Gastrocnemius medialis (tissue), 4 donors: ENCODE measurements at regions not wholly inside any gene's neighbourhood (a gene's known extent, or its start where the extent isn't known, plus 50 kb on each side); places are given as distances from the start of the nearest gene placed in this dataset.
"Not testable (repeated sequence)": the region's sequence is repeated elsewhere in the genome, so short reads cannot be mapped to it uniquely, and the experiment has no call there.

ENCODE experiments used
- ATAC-seq, 2 donors: fragments of 150-250 bp; one replicate each; pipeline ENCODE4 v1.9.1; 2016
- DNase-seq, 2 donors: peaks; one replicate each; pipeline ENCODE4 v3.0.0-alpha.2; 2019
- H3K27ac ChIP-seq, 4 donors: fragments of 200-600 bp; sonication (generic); 1 replicate in 1 of 4; 2 replicates in 3 of 4; pipeline ENCODE4 v1.5.1; 2016 to 2018; ENCODE audit warnings: mild to moderate bottlenecking in 2 of 4, moderate library complexity in 1 of 4
- H3K27me3 ChIP-seq, 3 donors: fragments of 200-600 bp; sonication (generic) in 2 of 3; 1 replicate in 1 of 3; 2 replicates in 2 of 3; pipeline versions ENCODE4 v1.5.1 to v1.6.0; 2016 to 2019; ENCODE audit warnings: mild to moderate bottlenecking in 1 of 3, moderate library complexity in 1 of 3
- H3K36me3 ChIP-seq, 2 donors: fragments of 200-600 bp; sonication (generic) in 1 of 2; one replicate each; pipeline ENCODE4 v1.5.1; 2017 to 2018
- H3K4me1 ChIP-seq, 2 donors: fragments of 200-600 bp; sonication (generic) in 1 of 2; one replicate each; pipeline ENCODE4 v1.5.1; 2016 to 2017; ENCODE audit warnings: mild to moderate bottlenecking in 2 of 2
- H3K4me3 ChIP-seq, 4 donors: fragments of 200-600 bp; sonication (generic) in 3 of 4; 1 replicate in 1 of 4; 2 replicates in 3 of 4; pipeline ENCODE4 v1.5.1; 2016 to 2019; ENCODE audit warnings: mild to moderate bottlenecking in 2 of 4
- H3K9me3 ChIP-seq, 3 donors: fragments of 200-600 bp; sonication (generic) in 2 of 3; 1 replicate in 1 of 3; 2 replicates in 2 of 3; pipeline ENCODE4 v1.5.1; 2016 to 2019
- CTCF ChIP-seq, 5 experiments: fragments of 450-650 bp in 3 of 5; fragments of 200-600 bp in 2 of 5; sonication (generic) in 2 of 5; IDR thresholded peaks in 4 of 5; conservative IDR thresholded peaks in 1 of 5; 1 replicate in 4 of 5; 2 replicates in 1 of 5; pipeline ENCODE4 v1.5.1; 2016 to 2019; ENCODE audit warnings: antibody characterized with exemption in 5 of 5, mild to moderate bottlenecking in 3 of 5, moderate library complexity in 3 of 5
- POLR2A ChIP-seq, 2 donors: fragments of 450-650 bp; IDR thresholded peaks; one replicate each; pipeline ENCODE4 v1.6.1; 2017; ENCODE audit warnings: antibody characterized with exemption in 2 of 2, mild to moderate bottlenecking in 2 of 2, moderate library complexity in 2 of 2
- in situ Hi-C, 4 donors: fragments of 200-750 bp; cut with MboI; loops; one replicate each; pipeline versions ENCODE4 v1.15.0 to v1.8.0; 2017; ENCODE audit warnings: low sequenced_read_pairs in 4 of 4
- intact Hi-C: fragments of 100-400 bp; cut with DNase I; formaldehyde crosslinking; loops from one replicate; pipeline ENCODE4 v1.15.1; 2023; ENCODE audit warnings: low total_unique reads

DNA sequence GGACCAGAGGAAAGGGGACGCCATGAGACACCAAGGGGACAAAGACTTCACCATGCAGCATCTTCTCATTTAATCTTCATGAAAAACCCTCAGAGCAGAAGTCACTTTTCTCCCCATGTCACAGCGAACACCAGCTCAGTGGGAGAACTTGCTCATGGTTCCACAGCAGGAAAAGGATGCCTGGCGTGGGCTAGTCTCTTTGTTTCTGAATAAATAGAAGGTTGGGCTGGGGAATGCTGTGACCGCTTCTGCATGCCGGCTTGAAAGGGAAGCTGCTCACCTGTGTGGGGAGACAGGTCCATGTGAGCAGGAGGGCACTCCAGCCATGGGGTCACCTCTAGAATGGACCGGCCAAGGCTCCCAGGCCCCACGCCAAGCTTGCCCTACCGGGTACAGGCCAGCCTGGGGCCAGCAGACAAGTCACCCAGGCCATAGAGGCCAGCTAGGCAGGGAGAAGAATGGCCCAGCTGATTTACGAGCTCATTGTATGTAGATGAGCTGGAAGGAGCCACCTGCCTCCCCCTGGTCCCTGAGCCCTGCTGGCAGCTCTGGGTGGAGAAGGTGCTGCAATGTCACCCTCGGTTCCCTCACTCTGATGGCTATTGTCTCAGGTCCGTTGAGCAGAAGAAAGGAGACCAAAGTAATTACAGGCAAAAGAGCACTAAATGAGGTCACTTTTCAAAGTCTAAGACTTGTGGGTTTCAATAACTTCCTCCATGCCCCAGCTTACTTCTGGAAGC lies 82.0 kb upstream of the PDZD8 start:
- no peak overlapping the region for H3K4me3 ChIP-seq
- H3K36me3 ChIP-seq, result no peaks in the 10 kb centered on the region
- DNase-seq, result no peak
- in situ Hi-C loops, result no loop called here
- ATAC-seq, result no peak
- no peaks in the 10 kb centered on the region for H3K27me3 ChIP-seq
- TF ChIP-seq CTCF (IDR thresholded peaks at IDR 0.05 in 4 of 5, conservative IDR thresholded peaks at IDR 0.05 in 1 of 5) (no peak), POLR2A (IDR thresholded peaks at IDR 0.05) (no peak)
- H3K27ac ChIP-seq, result no peak overlapping the region
- no peaks in the 10 kb centered on the region for H3K9me3 ChIP-seq
- intact Hi-C loops, result no loop called here
- H3K4me1 ChIP-seq, result no peaks in the 10 kb centered on the region

- no peaks in the 10 kb centered on the region for H3K36me3 ChIP-seq
- H3K4me3 ChIP-seq, result no peak overlapping the region
- TF ChIP-seq CTCF (IDR thresholded peaks at IDR 0.05 in 4 of 5, conservative IDR thresholded peaks at IDR 0.05 in 1 of 5) (no peak), POLR2A (IDR thresholded peaks at IDR 0.05) (no peak)
- intact Hi-C loops (no loop called here), in situ Hi-C loops (no loop called here)
- H3K4me1 ChIP-seq, result no peaks in the 10 kb centered on the region
- no peaks in the 10 kb centered on the region for H3K9me3 ChIP-seq
- H3K27ac ChIP-seq, result no peak overlapping the region
- no peak for ATAC-seq
- no peak for DNase-seq
- H3K27me3 ChIP-seq, result no peaks in the 10 kb centered on the region
These were observed 80.1 kb upstream of the PDZD8 start for GRCh38 chr10:117455346-117455745.

GRCh38 chr10:117454502-117454901 lies 79.3 kb upstream of the PDZD8 start:
- no peak overlapping the region for H3K4me3 ChIP-seq
- TF ChIP-seq CTCF (IDR thresholded peaks at IDR 0.05 in 4 of 5, conservative IDR thresholded peaks at IDR 0.05 in 1 of 5), result no peak
- no peak for TF ChIP-seq POLR2A (IDR thresholded peaks at IDR 0.05)
- no peaks in the 10 kb centered on the region for H3K4me1 ChIP-seq
- H3K36me3 ChIP-seq, result no peaks in the 10 kb centered on the region
- in situ Hi-C loops (no loop called here), intact Hi-C loops (no loop called here)
- DNase-seq (no peak), ATAC-seq (no peak)
- no peaks in the 10 kb centered on the region for H3K9me3 ChIP-seq
- no peaks in the 10 kb centered on the region for H3K27me3 ChIP-seq
- H3K27ac ChIP-seq, result no peak overlapping the region

DNA sequence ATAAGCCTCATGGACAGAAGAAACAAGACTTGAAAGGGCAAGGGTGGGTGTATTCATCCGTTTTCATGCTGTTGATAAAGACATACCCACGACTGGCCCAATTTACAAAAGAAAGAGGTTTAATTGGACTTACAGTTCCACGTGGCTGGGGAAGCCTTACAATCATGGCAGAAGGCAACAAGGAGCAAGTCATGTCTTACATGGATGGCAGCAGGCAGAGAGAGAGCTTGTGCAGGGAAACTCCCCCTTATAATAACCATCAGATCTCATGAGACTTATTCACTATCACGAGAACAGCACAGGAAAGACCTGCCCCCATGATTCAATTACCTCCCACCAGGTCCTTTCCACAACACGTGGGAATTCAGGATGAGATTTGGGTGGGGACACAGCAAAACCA lies 78.2 kb upstream of the PDZD8 start:
- H3K9me3 ChIP-seq, H3K27me3 ChIP-seq, DNase-seq, in situ Hi-C loops, ATAC-seq, H3K4me3 ChIP-seq, intact Hi-C loops, H3K27ac ChIP-seq, H3K36me3 ChIP-seq, H3K4me1 ChIP-seq: not testable (repeated sequence)

DNA sequence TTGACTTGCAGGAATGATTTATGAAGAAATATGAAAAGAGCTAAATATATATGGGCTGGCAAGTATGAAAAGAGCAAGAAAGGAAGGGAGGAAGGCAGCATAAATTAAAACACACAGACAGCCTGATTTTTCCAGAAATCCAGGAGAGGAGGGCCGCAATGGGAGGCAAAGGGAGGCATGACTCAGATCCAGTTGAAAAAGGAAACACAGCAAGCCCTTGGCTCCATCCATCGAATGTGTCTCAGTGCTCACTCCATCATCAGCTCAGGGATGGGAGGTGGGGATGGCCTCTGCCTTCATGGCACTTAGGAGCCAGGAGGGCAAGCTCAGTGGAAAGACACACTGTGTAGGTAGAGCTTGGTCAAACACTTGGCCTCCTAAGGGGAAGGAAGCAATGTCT lies 75.7 kb upstream of the PDZD8 start:
- no peak for TF ChIP-seq POLR2A (IDR thresholded peaks at IDR 0.05)
- no peak for TF ChIP-seq CTCF (IDR thresholded peaks at IDR 0.05 in 4 of 5, conservative IDR thresholded peaks at IDR 0.05 in 1 of 5)
- intact Hi-C loops, result no loop called here
- H3K27me3 ChIP-seq, result no peaks in the 10 kb centered on the region
- no peak overlapping the region for H3K27ac ChIP-seq
- DNase-seq (no peak), ATAC-seq (no peak)
- no peak overlapping the region for H3K4me3 ChIP-seq
- no peaks in the 10 kb centered on the region for H3K36me3 ChIP-seq
- in situ Hi-C loops, result no loop called here
- H3K4me1 ChIP-seq, result no peaks in the 10 kb centered on the region
- H3K9me3 ChIP-seq, result no peaks in the 10 kb centered on the region
